NCI-H2196 (cell line): ENCODE measurements at regions not wholly inside any gene's neighbourhood (a gene's known extent, or its start where the extent isn't known, plus 50 kb on each side); places are given as distances from the start of the nearest gene placed in this dataset.
A peak's percentile ranks its signal among the peaks of the same experiment; 100 is the strongest.
"Not testable (repeated sequence)": the region's sequence is repeated elsewhere in the genome, so short reads cannot be mapped to it uniquely, and the experiment has no call there.

ENCODE experiments used
- DNase-seq: peaks from one replicate; lab custom pipeline; 2025; ENCODE audit not compliant: unreplicated experiment; lab: John Stamatoyannopoulos, UW

- no peak for DNase-seq
Observed at GRCh38 chr11:88061111-88061510, 114.1 kb downstream of the RAB38 start.

GRCh38 chr11:88059326-88059725 lies 115.9 kb downstream of the RAB38 start:
- DNase-seq: no peak

GRCh38 chr11:88051396-88051795 lies 123.8 kb downstream of the RAB38 start:
- no peak for DNase-seq

GRCh38 chr11:88050247-88050646 lies 125.0 kb downstream of the RAB38 start:
- no peak for DNase-seq

- DNase-seq: not testable (repeated sequence)
Observed at GRCh38 chr11:88045288-88045687, 130.0 kb downstream of the RAB38 start.

- DNase-seq: not testable (repeated sequence)
Observed at GRCh38 chr11:88044658-88045057, 130.6 kb downstream of the RAB38 start.

- no peak for DNase-seq
Observed at GRCh38 chr11:88043149-88043548, 132.1 kb downstream of the RAB38 start.

- no peak for DNase-seq
Observed at GRCh38 chr11:88042647-88043046, 132.6 kb downstream of the RAB38 start.

GRCh38 chr11:88042238-88042637 lies 133.0 kb downstream of the RAB38 start:
- DNase-seq: no peak

GRCh38 chr11:88041679-88042078 lies 133.6 kb downstream of the RAB38 start:
- no peak for DNase-seq

GRCh38 chr11:88040148-88040496 lies 135.1 kb downstream of the RAB38 start:
- no peak for DNase-seq

- no peak for DNase-seq
Observed at GRCh38 chr11:88039476-88040147, 135.6 kb downstream of the RAB38 start.

- no peak for DNase-seq
Observed at GRCh38 chr11:88038063-88038462, 137.2 kb downstream of the RAB38 start.

GRCh38 chr11:88036701-88037100 lies 138.5 kb downstream of the RAB38 start:
- no peak for DNase-seq

GRCh38 chr11:88035271-88035670 lies 140.0 kb downstream of the RAB38 start:
- no peak for DNase-seq

- DNase-seq: no peak
Observed at GRCh38 chr11:88017666-88018065, 157.6 kb downstream of the RAB38 start.

- peak; percentile 75 for DNase-seq
Observed at GRCh38 chr11:88016392-88017170, 158.7 kb downstream of the RAB38 start.

- no peak for DNase-seq
Observed at GRCh38 chr11:88015170-88015569, 160.1 kb downstream of the RAB38 start.

GRCh38 chr11:88013508-88014065 lies 161.7 kb downstream of the RAB38 start:
- DNase-seq: no peak

- no peak for DNase-seq
Observed at GRCh38 chr11:88012456-88012855, 162.8 kb downstream of the RAB38 start.

- DNase-seq: no peak
Observed at GRCh38 chr11:87976009-87976408, 199.2 kb downstream of the RAB38 start.

- no peak for DNase-seq
Observed at GRCh38 chr11:87974797-87975196, 200.4 kb downstream of the RAB38 start.
